IMR-90 (cell line): ENCODE measurements at regions not wholly inside any gene's neighbourhood (a gene's known extent, or its start where the extent isn't known, plus 50 kb on each side); places are given as distances from the start of the nearest gene placed in this dataset.

ENCODE experiments used
- ATAC-seq: fragments of 200-7000 bp; cut with Tn5 transposase; 2 replicates; pipeline ENCODE4 v1.9.1; 2020; ENCODE audit warnings: low read depth, mild to moderate bottlenecking, moderate library complexity
- BruUV-seq: library from RNA; stranded (reverse); fragments of 400-500 nt; replicated peaks from 2 replicates; lab custom pipeline; 2021; lab: Mats Ljungman, UMichigan
- CTCF ChIA-PET: fragments of 300-600 bp; formaldehyde crosslinking; extraction: SDS; loops from one replicate; lab custom pipeline; 2021; ENCODE audit warnings: antibody characterized with exemption; lab: Yijun Ruan, JAX
- POLR2A ChIA-PET: fragments of 300-600 bp; sonication (Branson Sonifier 250); formaldehyde crosslinking; loops from one replicate; lab custom pipeline; 2022; ENCODE audit warnings: antibody characterized with exemption; ENCODE audit not compliant: unreplicated experiment; lab: Charles Lee
- DNase-seq: peaks from one replicate; pipeline ENCODE4 v3.0.0; 2013
- H2AFZ ChIP-seq: replicated peaks from 2 replicates; pipeline ENCODE3; 2013; ENCODE audit warnings: low read length, mild to moderate bottlenecking; ENCODE audit not compliant: poor library complexity
- H2AK5ac ChIP-seq: 2 replicates; pipeline ENCODE4 v1.6.1; 2013; ENCODE audit warnings: low read depth, low read length, inconsistent platforms
- H2AK9ac ChIP-seq: replicated peaks from 2 replicates; pipeline ENCODE3; 2013; ENCODE audit warnings: mild to moderate bottlenecking, low read depth, low read length, moderate library complexity; ENCODE audit not compliant: poor library complexity
- H2BK120ac ChIP-seq: 2 replicates; pipeline ENCODE4 v1.6.1; 2013; ENCODE audit warnings: low read depth, low read length, inconsistent platforms
- H2BK15ac ChIP-seq: 3 replicates; pipeline ENCODE4 v1.6.1; 2013; ENCODE audit warnings: low read depth, low read length, inconsistent platforms
- H2BK20ac ChIP-seq: 2 replicates; pipeline ENCODE4 v1.6.1; 2013; ENCODE audit warnings: low read depth, mild to moderate bottlenecking, inconsistent platforms, low read length, moderate library complexity
- H2BK5ac ChIP-seq: 2 replicates; pipeline ENCODE4 v1.6.1; 2013; ENCODE audit warnings: mild to moderate bottlenecking, low read depth, low read length, inconsistent platforms; ENCODE audit not compliant: poor library complexity, severe bottlenecking
- H3K14ac ChIP-seq: replicated peaks from 2 replicates; pipeline ENCODE4 v1.6.1; 2013; ENCODE audit warnings: low read depth, low read length, inconsistent platforms
- H3K18ac ChIP-seq: 2 replicates; pipeline ENCODE4 v1.6.1; 2013; ENCODE audit warnings: low read depth, low read length, control low read depth
- H3K23ac ChIP-seq: 2 replicates; pipeline ENCODE4 v1.6.1; 2013; ENCODE audit warnings: low read depth, low read length, inconsistent platforms
- H3K27ac ChIP-seq: 2 replicates; pipeline ENCODE4 v1.5.1; 2013; ENCODE audit warnings: mild to moderate bottlenecking, control low read depth, low read length; ENCODE audit not compliant: insufficient read depth
- H3K27me3 ChIP-seq: 2 replicates; pipeline ENCODE4 v1.6.1; 2013; ENCODE audit warnings: low read length; ENCODE audit not compliant: control insufficient read depth, insufficient read depth
- H3K36me3 ChIP-seq: 2 replicates; pipeline ENCODE4 v1.6.1; 2013; ENCODE audit warnings: low read length, mixed read lengths; ENCODE audit not compliant: control insufficient read depth, insufficient read depth
- H3K4ac ChIP-seq: 2 replicates; pipeline ENCODE4 v1.6.1; 2013; ENCODE audit warnings: low read depth, low read length, inconsistent platforms
- H3K4me1 ChIP-seq: 2 replicates; pipeline ENCODE4 v1.6.1; 2013; ENCODE audit warnings: low read length, mixed read lengths; ENCODE audit not compliant: control insufficient read depth, insufficient read depth
- H3K4me2 ChIP-seq: 2 replicates; pipeline ENCODE4 v1.6.1; 2013; ENCODE audit warnings: low read depth, mild to moderate bottlenecking, control low read depth, low read length, moderate library complexity
- H3K4me3 ChIP-seq: 2 replicates; pipeline ENCODE4 v1.5.1; 2013; ENCODE audit warnings: low read depth, mild to moderate bottlenecking, control low read depth, low read length, moderate library complexity; ENCODE audit not compliant: insufficient read depth
- H3K56ac ChIP-seq: 2 replicates; pipeline ENCODE4 v1.6.1; 2013; ENCODE audit warnings: low read length, inconsistent platforms; ENCODE audit not compliant: insufficient read depth; ENCODE audit errors: extremely low read depth
- H3K79me1 ChIP-seq, 2 experiments: 2 replicates each; pipeline ENCODE4 v1.6.1; 2013; ENCODE audit warnings: low read length in 2 of 2, inconsistent platforms in 1 of 2, low read depth in 1 of 2
- H3K9ac ChIP-seq: 2 replicates; pipeline ENCODE4 v1.6.1; 2013; ENCODE audit warnings: low read depth, low read length, control low read depth
- H3K9me1 ChIP-seq: 2 replicates; pipeline ENCODE4 v1.6.1; 2013; ENCODE audit warnings: low read length, inconsistent platforms; ENCODE audit not compliant: insufficient read depth
- H3K9me3 ChIP-seq: 2 replicates; pipeline ENCODE4 v1.6.1; 2013; ENCODE audit warnings: low read length; ENCODE audit not compliant: control insufficient read depth, insufficient read depth
- H4K20me1 ChIP-seq: 2 replicates; pipeline ENCODE4 v1.6.1; 2013; ENCODE audit warnings: low read length, inconsistent platforms; ENCODE audit not compliant: insufficient read depth
- H4K5ac ChIP-seq: 2 replicates; pipeline ENCODE4 v1.6.1; 2013; ENCODE audit warnings: mild to moderate bottlenecking, low read depth, low read length, control low read depth
- H4K8ac ChIP-seq, 2 experiments: 2 replicates each; pipeline ENCODE4 v1.6.1; 2013; ENCODE audit warnings: low read depth in 2 of 2, low read length in 2 of 2, control low read depth in 1 of 2, inconsistent platforms in 1 of 2
- H4K91ac ChIP-seq: 2 replicates; pipeline ENCODE4 v1.6.1; 2013; ENCODE audit warnings: low read depth, low read length, inconsistent platforms; ENCODE audit not compliant: insufficient read depth
- BHLHE40 ChIP-seq: fragments of 150-350 bp; IDR thresholded peaks from 2 replicates; pipeline ENCODE4 v1.6.1; 2016; ENCODE audit warnings: mild to moderate bottlenecking, low read depth, low read length
- WGBS, 2 experiments: methylation state at CpG; one replicate each; pipeline versions ENCODE4 v1.1.5 to v1.1.7; 2013; ENCODE audit warnings: missing lambda C conversion rate in 2 of 2; ENCODE audit not compliant: insufficient read length in 1 of 2; ENCODE audit errors: extremely low coverage in 2 of 2; 5-methylcytosine and 5-hydroxymethylcytosine counted together
- dilution Hi-C: fragments of 300-500 bp; cut with HindIII; formaldehyde crosslinking; loops from one replicate; pipeline ENCODE4 v1.14.3; 2018; ENCODE audit warnings: low sequenced_read_pairs; ENCODE audit not compliant: unreplicated experiment
- in situ Hi-C: fragments of 300-500 bp; cut with MboI; formaldehyde crosslinking; loops from 3 replicates; pipeline ENCODE4 v1.14.3; 2019; ENCODE audit warnings: low sequenced_read_pairs, inconsistent platforms, mixed read lengths
- intact Hi-C: fragments of 100-400 bp; cut with micrococcal nuclease; formaldehyde crosslinking; loops from 2 replicates; pipeline ENCODE4 v1.10.0; 2022
- TF ChIP-seq, protein P1 (sequence below): fragments of 150-350 bp; IDR thresholded peaks from 2 replicates; pipeline ENCODE4 v1.6.1; 2016; ENCODE audit warnings: low read depth, mild to moderate bottlenecking, low read length, moderate library complexity, borderline replicate concordance
- TF ChIP-seq, protein P2 (sequence below): fragments of 150-350 bp; IDR thresholded peaks from 2 replicates; pipeline ENCODE4 v1.6.1; 2017; ENCODE audit warnings: mild to moderate bottlenecking, antibody characterized with exemption, low read length, low read depth

DNA sequence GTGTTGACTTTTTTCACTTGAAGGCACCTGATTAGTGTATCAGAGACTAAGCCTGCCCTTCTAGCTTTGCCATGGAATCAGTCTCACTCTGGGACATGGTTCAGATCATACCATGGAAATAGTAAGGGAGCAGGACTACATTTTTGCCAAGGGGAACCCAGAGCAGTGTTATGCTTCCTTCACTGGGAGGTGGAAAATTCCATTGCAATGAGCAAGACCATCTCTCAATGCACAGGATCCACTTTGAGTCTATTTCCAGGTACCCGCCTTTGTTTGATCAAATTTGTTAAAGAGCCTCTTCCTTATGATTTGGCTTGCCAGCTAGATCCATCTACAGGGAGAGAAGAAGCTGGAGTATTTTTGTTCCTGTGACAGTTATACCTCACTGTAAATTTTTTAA lies 395.8 kb downstream of the MTX2 start:
- H2AK9ac ChIP-seq, result no peak overlapping the region
- H3K9me3 ChIP-seq, result no peaks in the 10 kb centered on the region
- H2BK5ac ChIP-seq, result no peak overlapping the region
- H2BK15ac ChIP-seq, result no peak overlapping the region
- peaks cover 4% of the 10 kb centered on the region; the same call in 1 of the 2 replicates for H3K27me3 ChIP-seq
- H2BK120ac ChIP-seq, result no peak overlapping the region
- ChIA-PET CTCF (interaction anchor here (0.5 to 1.2 kb wide), 2 partner anchors 13 to 465 kb away, joined by 3 to 6 read pairs; no protein-coding TSS in a partner anchor), POLR2A (no interaction called here)
- H3K27ac ChIP-seq, result no peak overlapping the region
- ATAC-seq, result no peak
- no peaks in the 10 kb centered on the region for H4K20me1 ChIP-seq
- no TSS peak for BruUV-seq
- in situ Hi-C loops, result no loop called here
- no peak overlapping the region for H3K56ac ChIP-seq
- intact Hi-C loops, result no loop called here
- no peak for TF ChIP-seq BHLHE40
- TF ChIP-seq, protein P1, sequence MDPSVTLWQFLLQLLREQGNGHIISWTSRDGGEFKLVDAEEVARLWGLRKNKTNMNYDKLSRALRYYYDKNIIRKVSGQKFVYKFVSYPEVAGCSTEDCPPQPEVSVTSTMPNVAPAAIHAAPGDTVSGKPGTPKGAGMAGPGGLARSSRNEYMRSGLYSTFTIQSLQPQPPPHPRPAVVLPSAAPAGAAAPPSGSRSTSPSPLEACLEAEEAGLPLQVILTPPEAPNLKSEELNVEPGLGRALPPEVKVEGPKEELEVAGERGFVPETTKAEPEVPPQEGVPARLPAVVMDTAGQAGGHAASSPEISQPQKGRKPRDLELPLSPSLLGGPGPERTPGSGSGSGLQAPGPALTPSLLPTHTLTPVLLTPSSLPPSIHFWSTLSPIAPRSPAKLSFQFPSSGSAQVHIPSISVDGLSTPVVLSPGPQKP, result no peak
- TF ChIP-seq, protein P2, sequence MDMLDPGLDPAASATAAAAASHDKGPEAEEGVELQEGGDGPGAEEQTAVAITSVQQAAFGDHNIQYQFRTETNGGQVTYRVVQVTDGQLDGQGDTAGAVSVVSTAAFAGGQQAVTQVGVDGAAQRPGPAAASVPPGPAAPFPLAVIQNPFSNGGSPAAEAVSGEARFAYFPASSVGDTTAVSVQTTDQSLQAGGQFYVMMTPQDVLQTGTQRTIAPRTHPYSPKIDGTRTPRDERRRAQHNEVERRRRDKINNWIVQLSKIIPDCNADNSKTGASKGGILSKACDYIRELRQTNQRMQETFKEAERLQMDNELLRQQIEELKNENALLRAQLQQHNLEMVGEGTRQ, result no peak
- no peaks in the 10 kb centered on the region for H3K9me1 ChIP-seq
- no peak overlapping the region for H3K9ac ChIP-seq
- H3K36me3 ChIP-seq, result no peaks in the 10 kb centered on the region
- no peak overlapping the region for H3K18ac ChIP-seq
- H3K4me3 ChIP-seq, result no peak overlapping the region
- WGBS, 2 experiments, result no CpG with 5 or more reads among the region's 1 CpG
- H4K5ac ChIP-seq, result no peak overlapping the region
- no peak overlapping the region for H2AFZ ChIP-seq
- H2AK5ac ChIP-seq, result no peak overlapping the region
- dilution Hi-C loops, result no loop called here
- no peak for DNase-seq
- no peak overlapping the region for H2BK20ac ChIP-seq
- H3K4me1 ChIP-seq, result no peaks in the 10 kb centered on the region
- no peak overlapping the region for H4K91ac ChIP-seq
- H3K23ac ChIP-seq, result no peak overlapping the region
- no peak overlapping the region for H3K14ac ChIP-seq
- no peak overlapping the region for H4K8ac ChIP-seq
- no peak overlapping the region for H3K4me2 ChIP-seq
- no peak overlapping the region for H3K4ac ChIP-seq
- no peaks in the 10 kb centered on the region for H3K79me1 ChIP-seq
